Stimulated activated CD8-positive, alpha-beta memory T cell treated with anti-CD3 and anti-CD28 coated beads, Interleukin-4, amount 100 ng/mL, for 1 hour (primary cell): ENCODE measurements at regions not wholly inside any gene's neighbourhood (a gene's known extent, or its start where the extent isn't known, plus 50 kb on each side); places are given as distances from the start of the nearest gene placed in this dataset.

Experiments used
- DNase-seq, 2 donors: peaks; one replicate each; pipeline ENCODE4 v3.0.0-alpha.2; 2020; ENCODE audit warnings: low read depth in 2 of 2, low spot score in 1 of 2

DNA sequence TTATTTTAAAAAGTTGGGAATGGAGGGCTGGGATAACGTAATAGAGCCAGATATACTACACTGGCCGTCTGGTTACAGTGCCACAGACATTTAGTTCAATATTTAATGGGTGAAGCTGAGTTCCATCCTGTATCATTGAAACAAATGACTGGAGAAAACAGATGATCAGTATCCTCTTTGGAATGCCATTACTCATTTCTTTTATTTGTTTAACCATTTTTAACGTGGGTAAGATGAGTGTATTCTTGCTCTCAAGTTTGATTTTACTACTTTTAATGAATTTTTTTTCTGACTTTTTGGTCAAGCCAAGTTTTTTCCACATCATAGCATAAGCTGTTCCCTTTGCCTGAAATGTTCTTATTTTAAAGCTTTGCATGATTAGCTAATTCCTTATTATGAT, 53.9 kb upstream of the GRM7 start:
- DNase-seq: no peak

DNA sequence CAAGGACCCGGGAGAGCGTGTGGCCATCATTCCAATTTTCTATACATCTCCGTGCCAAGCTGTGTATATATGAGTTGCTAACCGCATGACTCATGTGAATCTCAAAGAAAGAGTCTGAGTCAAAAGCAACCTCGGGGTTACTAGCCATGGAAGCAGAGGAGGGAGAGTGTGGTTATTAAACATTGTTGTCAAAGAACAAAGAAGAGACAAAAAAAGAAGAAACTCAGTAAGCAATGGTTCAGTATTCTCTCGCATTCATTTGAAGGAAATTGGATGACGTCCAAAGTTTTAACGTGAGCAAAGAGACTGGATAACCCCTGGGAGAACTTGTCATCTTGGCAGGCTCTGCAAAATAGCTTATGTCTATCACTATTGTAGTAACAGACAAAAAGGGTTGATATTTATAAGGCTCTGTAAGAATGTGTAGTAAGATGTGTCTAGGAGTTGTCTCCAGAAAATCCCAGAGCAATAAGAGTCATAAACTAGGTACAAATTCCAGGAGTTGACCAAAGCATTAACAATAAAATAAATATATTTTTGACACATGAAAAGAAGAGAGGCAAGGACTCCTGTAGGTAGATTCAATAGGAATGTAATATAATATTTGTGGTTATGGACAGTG, 52.8 kb upstream of the GRM7 start:
- no peak for DNase-seq

DNA sequence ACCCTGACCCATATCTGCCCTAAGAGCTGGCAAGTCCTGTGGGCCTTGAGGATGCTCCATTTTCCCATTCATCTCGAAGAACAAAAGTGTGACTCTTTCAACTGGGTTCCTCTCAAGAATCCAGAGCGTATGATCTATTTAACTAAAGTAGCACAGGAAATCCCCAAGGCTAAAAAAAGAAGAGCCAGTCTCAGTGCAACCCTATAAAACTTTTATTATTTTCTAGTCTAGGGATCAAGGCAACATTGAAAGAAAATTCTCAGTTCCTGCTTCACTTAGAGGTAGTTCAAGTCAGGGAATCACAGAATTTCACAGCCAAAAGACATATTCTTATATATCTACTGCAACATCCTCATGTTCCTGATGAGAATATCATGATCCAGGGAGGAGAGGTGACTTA, 51.6 kb upstream of the GRM7 start:
- DNase-seq: no peak
